ENCODE measurements at regions not wholly inside any gene's neighbourhood (a gene's known extent, or its start where the extent isn't known, plus 50 kb on each side); places are given as distances from the start of the nearest gene placed in this dataset.
"Not testable (repeated sequence)": the region's sequence is repeated elsewhere in the genome, so short reads cannot be mapped to it uniquely, and the experiment has no call there.

GRCh38 chr16:11420067-11420466 lies 74.8 kb downstream of the RMI2 start:
- H3K4me3 ChIP-seq (ENCODE audit: low read length); H3K4me2 ChIP-seq (ENCODE audit: low read length); H3K4me1 ChIP-seq (ENCODE audit: control insufficient read depth, insufficient read depth, low read length); H3K36me3 ChIP-seq (ENCODE audit: insufficient read depth, low read length); H3K9me3 ChIP-seq (replicated peaks; ENCODE audit: low read length); H3K9ac ChIP-seq (ENCODE audit: low read depth, low read length): not testable (repeated sequence)
- H3K27me3 ChIP-seq (ENCODE audit: control insufficient read depth, insufficient read depth, low read length) = peaks cover 16% of the 10 kb centered on the region

GRCh38 chr16:11420895-11421294 lies 75.6 kb downstream of the RMI2 start:
- Histone ChIP-seq H3K4me3 (ENCODE audit: low read length) (no peak overlapping the region), H3K36me3 (ENCODE audit: insufficient read depth, low read length) (no peaks in the 10 kb centered on the region), H3K4me1 (ENCODE audit: control insufficient read depth, insufficient read depth, low read length) (no peaks in the 10 kb centered on the region), H3K27me3 (ENCODE audit: control insufficient read depth, insufficient read depth, low read length) (peaks cover 14% of the 10 kb centered on the region), H3K4me2 (ENCODE audit: low read length) (no peak overlapping the region), H3K9me3 (replicated peaks; ENCODE audit: low read length) (no peaks in the 10 kb centered on the region), H3K9ac (ENCODE audit: low read depth, low read length) (no peak overlapping the region)

GRCh38 chr16:11422381-11423314 lies 77.4 kb downstream of the RMI2 start:
- H3K4me3 ChIP-seq (ENCODE audit: low read length) = no peak overlapping the region
- no peak overlapping the region for H3K9ac ChIP-seq (ENCODE audit: low read depth, low read length)
- H3K36me3 ChIP-seq (ENCODE audit: insufficient read depth, low read length) = no peaks in the 10 kb centered on the region
- no peaks in the 10 kb centered on the region for H3K4me1 ChIP-seq (ENCODE audit: control insufficient read depth, insufficient read depth, low read length)
- peaks cover 14% of the 10 kb centered on the region for H3K27me3 ChIP-seq (ENCODE audit: control insufficient read depth, insufficient read depth, low read length)
- H3K9me3 ChIP-seq (replicated peaks; ENCODE audit: low read length) = no peaks in the 10 kb centered on the region
- no peak overlapping the region for H3K4me2 ChIP-seq (ENCODE audit: low read length)

- H3K27me3 ChIP-seq (ENCODE audit: control insufficient read depth, insufficient read depth, low read length) = peaks cover 14% of the 10 kb centered on the region
- no peak overlapping the region for H3K4me3 ChIP-seq (ENCODE audit: low read length)
- H3K4me2 ChIP-seq (ENCODE audit: low read length) = no peak overlapping the region
- no peaks in the 10 kb centered on the region for H3K9me3 ChIP-seq (replicated peaks; ENCODE audit: low read length)
- H3K36me3 ChIP-seq (ENCODE audit: insufficient read depth, low read length) = no peaks in the 10 kb centered on the region
- H3K9ac ChIP-seq (ENCODE audit: low read depth, low read length) = no peak overlapping the region
- no peaks in the 10 kb centered on the region for H3K4me1 ChIP-seq (ENCODE audit: control insufficient read depth, insufficient read depth, low read length)
These were observed 78.3 kb downstream of the RMI2 start for GRCh38 chr16:11423315-11424117.

- Histone ChIP-seq H3K4me2 (ENCODE audit: low read length) (no peak overlapping the region), H3K4me1 (ENCODE audit: control insufficient read depth, insufficient read depth, low read length) (no peaks in the 10 kb centered on the region), H3K9me3 (replicated peaks; ENCODE audit: low read length) (no peaks in the 10 kb centered on the region), H3K4me3 (ENCODE audit: low read length) (no peak overlapping the region), H3K9ac (ENCODE audit: low read depth, low read length) (no peak overlapping the region), H3K27me3 (ENCODE audit: control insufficient read depth, insufficient read depth, low read length) (peaks cover 20% of the 10 kb centered on the region), H3K36me3 (ENCODE audit: insufficient read depth, low read length) (no peaks in the 10 kb centered on the region)
These were observed 78.8 kb downstream of the RMI2 start for GRCh38 chr16:11424118-11424460.

GRCh38 chr16:11425140-11425539 lies 79.9 kb downstream of the RMI2 start:
- Histone ChIP-seq H3K9me3 (replicated peaks; ENCODE audit: low read length) (no peaks in the 10 kb centered on the region), H3K27me3 (ENCODE audit: control insufficient read depth, insufficient read depth, low read length) (peaks cover 28% of the 10 kb centered on the region), H3K4me2 (ENCODE audit: low read length) (no peak overlapping the region), H3K4me3 (ENCODE audit: low read length) (no peak overlapping the region), H3K4me1 (ENCODE audit: control insufficient read depth, insufficient read depth, low read length) (no peaks in the 10 kb centered on the region), H3K9ac (ENCODE audit: low read depth, low read length) (no peak overlapping the region), H3K36me3 (ENCODE audit: insufficient read depth, low read length) (no peaks in the 10 kb centered on the region)

- Histone ChIP-seq H3K9ac (ENCODE audit: low read depth, low read length) (no peak overlapping the region), H3K27me3 (ENCODE audit: control insufficient read depth, insufficient read depth, low read length) (peaks cover 56% of the 10 kb centered on the region), H3K9me3 (replicated peaks; ENCODE audit: low read length) (no peaks in the 10 kb centered on the region), H3K36me3 (ENCODE audit: insufficient read depth, low read length) (no peaks in the 10 kb centered on the region), H3K4me2 (ENCODE audit: low read length) (no peak overlapping the region), H3K4me1 (ENCODE audit: control insufficient read depth, insufficient read depth, low read length) (no peaks in the 10 kb centered on the region), H3K4me3 (ENCODE audit: low read length) (no peak overlapping the region)
These were observed 83.3 kb downstream of the RMI2 start for GRCh38 chr16:11428623-11428953.

GRCh38 chr16:11429123-11429522 lies 83.9 kb downstream of the RMI2 start:
- Histone ChIP-seq H3K36me3 (ENCODE audit: insufficient read depth, low read length) (no peaks in the 10 kb centered on the region), H3K9ac (ENCODE audit: low read depth, low read length) (no peak overlapping the region), H3K4me1 (ENCODE audit: control insufficient read depth, insufficient read depth, low read length) (no peaks in the 10 kb centered on the region), H3K9me3 (replicated peaks; ENCODE audit: low read length) (no peaks in the 10 kb centered on the region), H3K27me3 (ENCODE audit: control insufficient read depth, insufficient read depth, low read length) (peaks cover 61% of the 10 kb centered on the region), H3K4me2 (ENCODE audit: low read length) (no peak overlapping the region), H3K4me3 (ENCODE audit: low read length) (no peak overlapping the region)

- Histone ChIP-seq H3K27me3 (ENCODE audit: control insufficient read depth, insufficient read depth, low read length) (peaks cover 57% of the 10 kb centered on the region), H3K4me3 (ENCODE audit: low read length) (no peak overlapping the region), H3K9ac (ENCODE audit: low read depth, low read length) (no peak overlapping the region), H3K36me3 (ENCODE audit: insufficient read depth, low read length) (no peaks in the 10 kb centered on the region), H3K9me3 (replicated peaks; ENCODE audit: low read length) (no peaks in the 10 kb centered on the region), H3K4me2 (ENCODE audit: low read length) (no peak overlapping the region), H3K4me1 (ENCODE audit: control insufficient read depth, insufficient read depth, low read length) (no peaks in the 10 kb centered on the region)
These were observed 84.6 kb downstream of the RMI2 start for GRCh38 chr16:11429823-11430222.

- H3K9ac ChIP-seq (ENCODE audit: low read depth, low read length) = no peak overlapping the region
- no peak overlapping the region for H3K4me3 ChIP-seq (ENCODE audit: low read length)
- H3K36me3 ChIP-seq (ENCODE audit: insufficient read depth, low read length) = no peaks in the 10 kb centered on the region
- no peaks in the 10 kb centered on the region for H3K4me1 ChIP-seq (ENCODE audit: control insufficient read depth, insufficient read depth, low read length)
- peaks cover 56% of the 10 kb centered on the region for H3K27me3 ChIP-seq (ENCODE audit: control insufficient read depth, insufficient read depth, low read length)
- no peak overlapping the region for H3K4me2 ChIP-seq (ENCODE audit: low read length)
- H3K9me3 ChIP-seq (replicated peaks; ENCODE audit: low read length) = no peaks in the 10 kb centered on the region
These were observed 85.5 kb downstream of the RMI2 start for GRCh38 chr16:11430601-11431317.

- Histone ChIP-seq H3K4me1 (ENCODE audit: control insufficient read depth, insufficient read depth, low read length) (no peaks in the 10 kb centered on the region), H3K4me2 (ENCODE audit: low read length) (no peak overlapping the region), H3K9me3 (replicated peaks; ENCODE audit: low read length) (no peaks in the 10 kb centered on the region), H3K9ac (ENCODE audit: low read depth, low read length) (no peak overlapping the region), H3K27me3 (ENCODE audit: control insufficient read depth, insufficient read depth, low read length) (peaks cover 65% of the 10 kb centered on the region), H3K4me3 (ENCODE audit: low read length) (no peak overlapping the region), H3K36me3 (ENCODE audit: insufficient read depth, low read length) (no peaks in the 10 kb centered on the region)
These were observed 86.7 kb downstream of the RMI2 start for GRCh38 chr16:11431915-11432465.

All from skeletal muscle satellite cell (primary cell).